Stomach (tissue), 4 donors: ENCODE measurements at regions not wholly inside any gene's neighbourhood (a gene's known extent, or its start where the extent isn't known, plus 50 kb on each side); places are given as distances from the start of the nearest gene placed in this dataset.

Source experiments
- POLR2A ChIP-seq, 4 donors: fragments of 450-650 bp; IDR thresholded peaks; one replicate each; pipeline ENCODE4 v1.6.1; 2016; ENCODE audit warnings: antibody characterized with exemption in 4 of 4, control low read depth in 2 of 4, mild to moderate bottlenecking in 1 of 4, moderate library complexity in 1 of 4
- TF ChIP-seq, protein P1 (sequence below), 7 experiments: fragments of 450-650 bp in 4 of 7; fragments of 200-600 bp in 3 of 7; sonication (generic) in 3 of 7; IDR thresholded peaks; one replicate each; pipeline ENCODE4 v1.5.1; 2016 to 2019; ENCODE audit warnings: antibody characterized with exemption in 7 of 7, control low read depth in 2 of 7, mild to moderate bottlenecking in 1 of 7

DNA sequence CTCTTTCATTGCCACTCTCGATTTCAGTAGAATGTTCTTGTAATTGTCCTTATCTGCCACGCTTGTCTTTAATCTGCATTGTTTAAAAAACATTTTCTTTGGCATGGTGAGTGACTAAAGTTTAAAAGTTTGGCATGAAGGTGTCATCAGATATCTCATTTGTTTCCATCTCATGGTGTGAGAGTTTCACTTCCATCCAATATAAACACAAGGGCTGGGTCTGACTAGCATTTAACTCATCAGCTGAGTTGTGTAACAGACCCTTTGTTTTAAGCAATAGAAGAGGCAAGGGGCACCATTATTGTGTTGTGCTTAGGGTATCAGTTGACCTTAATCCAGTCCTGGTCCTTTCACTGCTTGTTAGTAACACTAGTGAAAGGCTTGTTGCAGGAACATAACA, 49.9 kb upstream of the IL12A start:
- TF ChIP-seq, protein P1, sequence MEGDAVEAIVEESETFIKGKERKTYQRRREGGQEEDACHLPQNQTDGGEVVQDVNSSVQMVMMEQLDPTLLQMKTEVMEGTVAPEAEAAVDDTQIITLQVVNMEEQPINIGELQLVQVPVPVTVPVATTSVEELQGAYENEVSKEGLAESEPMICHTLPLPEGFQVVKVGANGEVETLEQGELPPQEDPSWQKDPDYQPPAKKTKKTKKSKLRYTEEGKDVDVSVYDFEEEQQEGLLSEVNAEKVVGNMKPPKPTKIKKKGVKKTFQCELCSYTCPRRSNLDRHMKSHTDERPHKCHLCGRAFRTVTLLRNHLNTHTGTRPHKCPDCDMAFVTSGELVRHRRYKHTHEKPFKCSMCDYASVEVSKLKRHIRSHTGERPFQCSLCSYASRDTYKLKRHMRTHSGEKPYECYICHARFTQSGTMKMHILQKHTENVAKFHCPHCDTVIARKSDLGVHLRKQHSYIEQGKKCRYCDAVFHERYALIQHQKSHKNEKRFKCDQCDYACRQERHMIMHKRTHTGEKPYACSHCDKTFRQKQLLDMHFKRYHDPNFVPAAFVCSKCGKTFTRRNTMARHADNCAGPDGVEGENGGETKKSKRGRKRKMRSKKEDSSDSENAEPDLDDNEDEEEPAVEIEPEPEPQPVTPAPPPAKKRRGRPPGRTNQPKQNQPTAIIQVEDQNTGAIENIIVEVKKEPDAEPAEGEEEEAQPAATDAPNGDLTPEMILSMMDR (IDR thresholded peaks at IDR 0.05) = no peak
- no peak for TF ChIP-seq POLR2A (IDR thresholded peaks at IDR 0.05)
